ENCODE measurements at regions not wholly inside any gene's neighbourhood (a gene's known extent, or its start where the extent isn't known, plus 50 kb on each side); places are given as distances from the start of the nearest gene placed in this dataset.

- DNase-seq = no peak
Measured at GRCh38 chr22:47299863-47300697, 537.6 kb downstream of the TBC1D22A start.

GRCh38 chr22:47299211-47299862 lies 536.9 kb downstream of the TBC1D22A start:
- DNase-seq = no peak

- no peak for DNase-seq
Measured at GRCh38 chr22:47298017-47298785, 535.8 kb downstream of the TBC1D22A start.

- DNase-seq = peak; percentile 10
Measured at GRCh38 chr22:47297261-47298016, 535.0 kb downstream of the TBC1D22A start.

GRCh38 chr22:47296405-47297260 lies 534.2 kb downstream of the TBC1D22A start:
- DNase-seq = no peak

- no peak for DNase-seq
Measured at GRCh38 chr22:47295982-47296381, 533.5 kb downstream of the TBC1D22A start.

- no peak for DNase-seq
Measured at GRCh38 chr22:47295226-47295901, 532.9 kb downstream of the TBC1D22A start.

- DNase-seq = no peak
Measured at GRCh38 chr22:47294576-47294975, 532.1 kb downstream of the TBC1D22A start.

GRCh38 chr22:47294222-47294532 lies 531.7 kb downstream of the TBC1D22A start:
- no peak for DNase-seq

- DNase-seq = no peak
Measured at GRCh38 chr22:47293368-47294221, 531.1 kb downstream of the TBC1D22A start.

- no peak for DNase-seq
Measured at GRCh38 chr22:47292546-47293320, 530.3 kb downstream of the TBC1D22A start.

GRCh38 chr22:47291565-47292495 lies 529.4 kb downstream of the TBC1D22A start:
- no peak for DNase-seq

- no peak for DNase-seq
Measured at GRCh38 chr22:47290706-47291430, 528.4 kb downstream of the TBC1D22A start.

GRCh38 chr22:47289336-47289985 lies 527.0 kb downstream of the TBC1D22A start:
- DNase-seq = no peak

- no peak for DNase-seq
Measured at GRCh38 chr22:47288680-47289079, 526.2 kb downstream of the TBC1D22A start.

GRCh38 chr22:47287516-47287915 lies 525.1 kb downstream of the TBC1D22A start:
- DNase-seq = no peak

- no peak for DNase-seq
Measured at GRCh38 chr22:47286590-47286989, 524.1 kb downstream of the TBC1D22A start.

Data from NCI-H345 (cell line).